Panc1 (cell line): ENCODE measurements at regions not wholly inside any gene's neighbourhood (a gene's known extent, or its start where the extent isn't known, plus 50 kb on each side); places are given as distances from the start of the nearest gene placed in this dataset.

ENCODE experiments used
- CTCF ChIP-seq: fragments of 450-650 bp; IDR thresholded peaks from 2 replicates; pipeline ENCODE4 v1.5.1; 2017; ENCODE audit warnings: mild to moderate bottlenecking
- REST ChIP-seq, 2 experiments: IDR thresholded peaks; 2 replicates each; pipeline ENCODE4 v1.6.1; 2011 to 2012; ENCODE audit warnings: low read depth in 2 of 2, control low read depth in 1 of 2, low read length in 1 of 2, mild to moderate bottlenecking in 1 of 2, moderate library complexity in 1 of 2; ENCODE audit not compliant: insufficient read depth in 1 of 2
- TCF7L2 ChIP-seq: IDR thresholded peaks from 2 replicates; pipeline ENCODE4 v1.6.1; 2011; ENCODE audit warnings: mild to moderate bottlenecking, low read depth, low read length, inconsistent platforms

GRCh38 chr18:41071826-41072225 is 883.2 kb upstream of the PIK3C3 start:
- no peak for TF ChIP-seq CTCF
- TF ChIP-seq REST (IDR thresholded peaks at IDR 0.05; ENCODE audit: insufficient read depth in 1 of 2, low read depth in 2 of 2, low read length in 1 of 2) = no peak
- TF ChIP-seq TCF7L2 = no peak
